NOMO-1 treated with DMSO at 0.1 percent for 48 hours (cell line): ENCODE measurements at regions not wholly inside any gene's neighbourhood (a gene's known extent, or its start where the extent isn't known, plus 50 kb on each side); places are given as distances from the start of the nearest gene placed in this dataset.
A peak's percentile ranks its signal among the peaks of the same experiment; 100 is the strongest.
"Not testable (repeated sequence)": the region's sequence is repeated elsewhere in the genome, so short reads cannot be mapped to it uniquely, and the experiment has no call there.

Experiments
- DNase-seq: peaks from one replicate; lab custom pipeline; 2025; ENCODE audit not compliant: unreplicated experiment; lab: John Stamatoyannopoulos, UW

DNA sequence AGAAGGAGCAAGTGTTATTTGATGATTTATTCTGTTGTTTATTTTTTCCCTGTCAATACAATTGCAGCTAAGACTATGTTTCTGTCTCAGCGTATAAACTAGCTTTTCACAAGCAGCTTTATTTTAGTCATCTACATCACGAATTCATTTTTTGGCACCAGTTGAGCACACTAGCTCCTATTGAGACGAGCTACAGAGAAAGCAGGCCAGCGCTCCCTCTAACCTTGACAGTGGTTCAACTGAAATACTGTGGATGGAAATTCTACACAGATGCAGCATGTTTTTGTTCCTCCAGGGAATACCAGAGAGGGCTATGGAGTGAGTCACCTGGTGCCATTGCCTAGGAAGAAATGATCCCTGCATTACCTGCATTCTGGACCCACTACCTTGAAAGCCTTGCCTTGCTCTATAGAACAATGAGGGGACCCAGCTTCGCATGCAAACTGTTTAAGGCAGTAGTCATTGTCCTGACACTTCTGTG, 108.2 kb upstream of the ARHGAP42 start:
- DNase-seq = no peak

DNA sequence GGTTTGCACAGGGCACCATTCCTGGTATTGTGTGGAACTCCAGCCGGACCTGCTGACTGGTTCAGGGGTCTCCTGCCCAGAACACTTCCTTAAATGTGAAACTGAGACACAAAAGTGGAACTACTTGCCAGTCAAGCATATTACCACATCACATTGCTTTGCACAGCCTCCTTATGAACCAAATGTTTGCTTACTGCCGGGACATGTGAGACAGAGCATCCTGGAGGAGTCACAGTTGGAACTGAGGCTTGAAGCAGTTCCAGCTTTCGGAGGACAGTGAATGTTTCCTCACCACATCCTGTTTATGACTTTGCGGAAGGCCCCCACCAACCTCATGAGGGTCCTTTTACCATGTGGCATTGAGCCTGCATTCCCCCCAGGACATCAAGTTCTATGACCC, 105.8 kb upstream of the ARHGAP42 start:
- peak; percentile 57 for DNase-seq

DNA sequence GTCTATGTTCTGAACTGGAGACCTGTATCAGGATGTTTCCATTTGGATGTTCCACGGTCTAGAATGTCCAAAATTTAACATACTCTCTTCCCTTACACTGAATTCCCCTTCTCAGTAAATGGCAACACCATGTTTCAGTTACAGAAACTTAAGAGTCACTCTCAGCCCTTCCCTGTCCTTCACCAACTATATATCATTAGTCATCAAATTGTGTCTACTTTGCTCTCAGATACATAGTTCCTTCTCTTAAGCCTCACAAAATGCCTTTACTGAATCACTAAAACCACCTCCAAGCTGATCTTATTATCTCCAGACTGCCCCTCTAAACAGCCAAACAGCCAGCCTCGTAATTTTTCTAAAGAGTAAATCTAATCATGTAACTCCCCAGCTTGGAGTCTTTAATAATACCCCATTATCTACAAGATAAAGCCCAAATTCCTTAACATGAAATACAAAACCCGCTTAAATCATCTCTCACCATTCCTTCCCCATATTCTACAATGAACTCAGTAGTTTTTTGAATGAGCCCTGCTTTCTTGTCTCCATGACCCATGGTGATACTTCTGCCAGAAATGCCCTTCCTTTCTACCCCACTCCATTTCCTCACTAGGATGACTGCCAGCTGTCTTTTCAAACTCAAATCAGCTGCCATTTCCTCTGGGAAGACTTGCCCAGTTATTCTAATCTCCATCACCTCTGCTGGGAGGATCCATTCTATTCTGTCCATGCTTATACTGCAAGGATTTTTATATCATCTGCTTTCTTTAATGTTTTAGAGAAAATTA, 102.7 kb upstream of the ARHGAP42 start:
- peak; percentile 4 for DNase-seq

- DNase-seq = no peak
Observed at GRCh38 chr11:100585728-100586127, 101.4 kb upstream of the ARHGAP42 start.

DNA sequence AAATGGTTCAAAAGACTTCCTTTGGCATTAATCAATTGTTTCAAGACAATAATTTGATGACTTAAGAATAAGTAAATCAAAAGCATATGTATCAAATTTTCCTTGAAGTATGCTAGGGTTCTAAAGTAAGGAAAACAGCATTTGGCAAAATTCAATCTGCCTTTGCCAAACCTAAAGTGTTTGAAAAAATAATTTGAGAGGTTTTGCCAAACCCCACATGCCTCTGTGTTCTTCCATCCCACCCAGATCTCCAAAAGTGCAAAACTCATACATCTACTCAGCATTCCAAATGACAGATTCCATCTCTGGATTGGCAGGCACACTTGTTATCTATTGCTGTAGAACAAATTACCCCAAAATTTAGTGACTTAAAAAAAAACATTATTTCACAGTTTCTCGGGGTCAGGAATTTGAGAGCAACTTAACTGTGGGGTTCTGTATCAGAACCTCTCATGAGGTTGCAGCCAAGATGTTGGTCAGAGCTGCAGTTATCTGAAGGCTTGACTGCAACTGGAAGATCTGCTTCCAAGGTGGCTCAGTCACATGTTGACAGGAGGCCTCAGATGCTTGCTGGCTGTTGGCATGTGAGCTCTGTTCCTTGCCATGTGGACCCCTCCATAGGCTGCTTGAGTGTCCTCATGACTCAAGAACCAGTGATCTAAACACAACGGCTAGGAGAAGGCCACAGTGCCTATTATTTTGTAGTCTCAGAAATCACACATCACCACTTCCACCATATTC, 100.6 kb upstream of the ARHGAP42 start:
- no peak for DNase-seq

GRCh38 chr11:100592619-100593260, 94.3 kb upstream of the ARHGAP42 start:
- no peak for DNase-seq

- DNase-seq = no peak
Observed at GRCh38 chr11:100593291-100593690, 93.8 kb upstream of the ARHGAP42 start.

GRCh38 chr11:100594320-100594719, 92.8 kb upstream of the ARHGAP42 start:
- no peak for DNase-seq

DNA sequence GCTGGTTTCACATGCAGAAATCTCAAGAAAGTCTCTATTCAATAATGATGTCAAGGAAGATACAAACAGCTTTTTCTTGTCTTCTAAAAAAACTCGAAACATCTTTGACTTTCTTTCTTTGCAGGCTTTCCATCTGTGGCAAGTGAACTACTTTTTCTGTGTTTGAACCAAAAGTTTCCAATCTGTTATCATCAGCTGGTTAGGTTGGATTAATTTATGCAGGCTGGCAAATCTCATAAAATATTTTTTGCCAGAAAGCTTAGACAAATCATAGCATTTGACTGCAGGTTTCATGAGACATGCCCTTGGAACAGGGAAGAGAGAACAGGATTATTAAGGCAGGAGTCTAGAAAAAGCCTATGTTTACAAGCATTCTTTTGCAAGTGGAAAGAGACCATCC, 86.1 kb upstream of the ARHGAP42 start:
- DNase-seq = no peak

DNA sequence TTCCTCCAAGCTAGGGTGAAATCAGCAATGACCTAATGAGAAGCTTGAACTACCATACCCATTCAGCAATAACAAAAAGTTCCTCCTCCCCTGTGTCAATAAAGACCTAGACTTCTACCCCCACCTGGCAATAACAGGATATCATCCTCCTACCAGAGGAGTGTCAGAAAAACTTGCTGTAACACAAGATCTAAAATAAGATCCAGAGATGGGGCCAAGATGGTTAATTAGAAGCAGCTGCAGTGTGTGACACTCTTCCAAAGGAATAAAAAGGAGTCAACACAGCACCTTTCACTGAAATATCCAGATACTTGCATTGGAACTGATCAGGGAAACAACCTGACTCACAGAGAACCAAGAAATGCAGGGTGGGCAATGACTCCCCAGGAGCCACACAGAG, 84.4 kb upstream of the ARHGAP42 start:
- no peak for DNase-seq

DNA sequence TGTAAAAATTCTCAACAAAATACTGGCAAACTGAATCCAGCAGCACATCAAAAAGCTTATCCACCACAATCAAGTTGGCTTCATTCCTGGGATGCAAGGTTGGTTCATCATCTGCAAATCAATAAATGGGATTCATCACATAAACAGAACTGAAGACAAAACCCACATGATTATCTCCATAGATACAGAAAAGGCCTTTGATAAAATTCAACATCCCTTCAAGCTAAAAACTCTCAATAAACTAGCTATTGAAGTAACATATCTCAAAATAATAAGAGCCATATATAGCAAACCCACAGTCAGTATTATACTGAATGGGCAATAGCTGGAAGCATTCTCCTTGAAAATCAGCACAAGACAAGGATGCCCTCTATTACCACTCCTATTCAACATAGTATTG, 79.3 kb upstream of the ARHGAP42 start:
- not testable (repeated sequence) for DNase-seq

GRCh38 chr11:100612766-100613165, 74.3 kb upstream of the ARHGAP42 start:
- DNase-seq = peak; percentile 68

- DNase-seq = no peak
Observed at GRCh38 chr11:100618914-100619313, 68.2 kb upstream of the ARHGAP42 start.

DNA sequence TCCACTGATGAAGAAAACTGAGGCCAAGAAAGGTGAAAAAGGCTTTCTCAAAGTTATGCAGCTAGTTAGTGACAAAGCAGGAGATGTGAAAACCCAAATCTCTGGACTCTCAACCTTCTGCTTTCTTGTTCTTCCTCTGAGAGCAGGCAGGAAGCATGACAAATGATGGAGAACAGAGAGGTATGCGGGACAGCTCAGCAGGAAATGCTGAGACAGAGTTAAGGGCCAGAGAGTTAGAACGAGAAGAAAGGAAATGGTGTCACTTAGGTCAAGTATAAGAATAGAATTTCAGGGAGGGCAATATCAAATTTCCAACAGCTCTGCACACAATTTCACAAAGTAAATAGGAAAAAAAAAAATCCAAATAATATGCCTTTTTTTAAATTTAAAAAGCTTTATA, 67.6 kb upstream of the ARHGAP42 start:
- DNase-seq = no peak

- DNase-seq = no peak
Observed at GRCh38 chr11:100622404-100622803, 64.7 kb upstream of the ARHGAP42 start.

GRCh38 chr11:100624346-100624745, 62.7 kb upstream of the ARHGAP42 start:
- DNase-seq = no peak

- DNase-seq = no peak
Observed at GRCh38 chr11:100625041-100625440, 62.0 kb upstream of the ARHGAP42 start.

DNA sequence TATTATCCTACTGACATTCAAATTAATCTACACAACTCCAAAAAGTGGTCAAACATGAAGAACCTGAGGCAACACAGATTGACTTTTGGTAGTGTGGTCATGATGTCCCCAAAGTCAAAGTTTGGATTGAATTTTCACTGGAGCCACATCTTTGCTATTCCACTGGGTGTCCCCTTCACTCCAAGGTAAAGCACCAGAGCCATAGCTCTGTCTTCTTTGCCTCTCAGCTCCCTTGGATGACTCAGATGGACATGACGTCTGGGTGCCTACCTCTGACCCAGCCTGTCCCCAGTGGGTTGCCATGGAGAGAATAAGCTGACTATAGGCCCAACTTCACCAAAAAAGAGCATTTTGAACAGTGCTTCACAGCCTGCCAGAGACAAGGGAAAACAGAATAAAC, 57.4 kb upstream of the ARHGAP42 start:
- DNase-seq = no peak

DNA sequence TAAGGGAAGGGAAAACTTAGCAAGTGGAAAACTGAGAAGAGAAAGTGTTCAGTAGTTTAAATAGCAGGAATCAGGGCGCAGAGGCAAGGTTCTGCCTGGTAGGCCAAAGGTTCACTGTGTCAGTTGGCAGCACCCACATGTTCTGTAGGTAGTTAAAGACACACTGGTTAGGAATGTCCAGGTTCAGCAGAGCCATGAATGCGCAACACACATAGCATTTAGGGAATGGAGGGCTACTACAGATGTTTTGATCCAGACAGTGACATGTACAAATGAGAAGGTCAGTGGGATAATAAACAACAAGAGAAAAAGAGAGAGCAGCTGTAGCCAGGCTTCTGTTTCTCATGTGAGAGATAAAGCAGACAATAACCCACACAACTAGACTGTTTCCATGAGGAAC, 56.2 kb upstream of the ARHGAP42 start:
- DNase-seq = no peak

DNA sequence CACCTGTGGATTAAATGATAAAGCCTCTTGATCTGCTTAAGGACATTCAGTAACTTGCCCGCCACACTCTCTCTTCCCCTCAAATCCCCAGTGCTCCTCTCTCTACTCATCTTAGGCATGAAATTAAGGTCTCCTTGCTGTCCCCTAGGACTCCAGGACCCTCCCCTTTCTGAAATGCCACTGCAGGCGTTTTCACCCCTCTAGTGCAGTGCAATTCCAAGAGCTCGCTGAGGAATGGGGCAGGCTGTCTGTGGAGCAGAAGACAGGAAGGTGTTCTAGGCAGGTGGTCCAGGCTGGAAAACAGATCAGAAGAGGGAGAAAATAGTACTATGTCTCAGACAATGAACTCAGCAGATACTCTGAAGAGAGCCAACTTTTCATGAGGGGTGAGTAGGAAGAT, 55.8 kb upstream of the ARHGAP42 start:
- DNase-seq = no peak

DNA sequence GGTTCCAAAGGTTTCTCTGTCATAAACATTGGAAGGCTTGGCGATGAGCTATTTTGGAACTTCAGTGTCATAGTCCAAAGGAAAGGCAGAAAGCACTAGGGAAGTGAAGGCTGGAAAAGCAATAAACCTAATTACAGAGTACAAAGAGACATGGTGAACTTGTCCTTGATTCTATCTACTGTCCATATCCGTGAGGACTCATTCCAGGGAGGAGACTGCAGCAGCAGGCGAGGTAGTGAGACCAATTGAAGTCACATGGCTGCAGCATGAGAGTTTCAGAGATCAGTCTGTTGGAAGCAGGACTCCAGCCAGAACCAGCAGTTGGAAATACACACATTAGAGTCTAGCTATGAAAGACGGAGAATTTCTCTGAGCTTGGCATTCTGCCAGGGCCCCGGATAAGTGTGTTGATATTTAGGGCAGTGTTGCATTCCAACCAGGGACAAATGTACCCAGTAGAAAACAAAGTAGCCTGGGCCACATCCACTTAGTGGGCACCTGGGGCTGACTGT, 54.1 kb upstream of the ARHGAP42 start:
- DNase-seq = no peak

DNA sequence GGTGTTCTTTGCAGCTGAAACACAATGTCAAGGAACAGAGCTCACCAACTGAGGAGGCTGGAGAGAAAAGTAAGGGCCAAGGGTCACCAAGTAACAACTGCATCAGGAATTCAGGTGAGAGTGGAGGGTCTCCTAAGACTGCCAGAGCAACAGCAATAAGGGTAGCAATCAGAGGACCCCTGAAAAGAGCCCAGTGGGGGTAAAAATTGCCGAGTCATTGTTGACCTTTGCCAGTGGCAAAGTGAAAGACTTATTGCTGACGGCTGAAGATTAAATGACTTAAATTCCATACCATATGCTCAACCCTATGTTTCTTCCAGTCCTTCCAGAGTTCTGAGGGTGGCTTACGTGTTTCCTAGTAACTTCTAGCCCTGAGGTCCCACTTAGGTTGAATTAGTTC, 51.9 kb upstream of the ARHGAP42 start:
- DNase-seq = no peak
